ENCODE measurements at regions not wholly inside any gene's neighbourhood (a gene's known extent, or its start where the extent isn't known, plus 50 kb on each side); places are given as distances from the start of the nearest gene placed in this dataset.
A peak's percentile ranks its signal among the peaks of the same experiment; 100 is the strongest.
"Not testable (repeated sequence)": the region's sequence is repeated elsewhere in the genome, so short reads cannot be mapped to it uniquely, and the experiment has no call there.

DNA sequence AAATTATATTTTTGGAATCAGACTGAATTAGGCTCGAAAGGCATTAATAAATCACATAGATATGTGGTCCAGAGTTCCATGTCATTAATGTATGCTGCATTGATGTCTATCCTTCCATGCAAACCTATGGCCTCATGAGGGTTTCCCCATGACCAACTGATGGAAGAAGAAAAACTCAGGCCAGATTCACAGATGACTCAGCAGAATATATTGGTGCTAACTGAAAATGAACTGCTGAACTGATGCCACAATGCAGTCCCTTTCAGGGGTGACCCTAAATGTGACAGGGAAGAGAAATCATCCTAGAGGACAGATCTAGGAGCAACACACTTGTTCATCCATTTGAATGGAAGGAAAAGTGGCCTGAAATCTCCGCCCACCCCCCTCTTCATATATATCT is 110.5 kb upstream of the KCND3 start:
- DNase-seq (ENCODE audit: low spot score), result no peak

DNA sequence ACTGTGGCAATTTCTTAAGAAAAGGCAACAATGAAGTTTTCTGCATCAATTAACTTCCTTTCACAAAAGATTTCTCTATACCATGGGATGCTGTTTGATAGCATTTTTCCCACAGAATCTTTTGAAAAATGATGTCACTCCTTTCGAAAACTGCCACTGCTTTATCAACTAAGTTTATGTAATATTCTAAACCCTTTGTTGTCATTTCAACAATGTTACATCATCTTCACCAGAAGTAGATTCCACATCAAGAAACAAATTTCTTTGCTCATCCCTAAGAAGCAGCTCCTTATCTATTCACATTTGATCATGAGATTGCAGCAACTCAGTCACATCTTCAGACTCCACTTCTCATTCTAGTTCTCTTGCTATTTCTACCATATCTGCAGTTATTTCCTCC is 116.1 kb upstream of the KCND3 start:
- no peak for DNase-seq (ENCODE audit: low spot score)

DNA sequence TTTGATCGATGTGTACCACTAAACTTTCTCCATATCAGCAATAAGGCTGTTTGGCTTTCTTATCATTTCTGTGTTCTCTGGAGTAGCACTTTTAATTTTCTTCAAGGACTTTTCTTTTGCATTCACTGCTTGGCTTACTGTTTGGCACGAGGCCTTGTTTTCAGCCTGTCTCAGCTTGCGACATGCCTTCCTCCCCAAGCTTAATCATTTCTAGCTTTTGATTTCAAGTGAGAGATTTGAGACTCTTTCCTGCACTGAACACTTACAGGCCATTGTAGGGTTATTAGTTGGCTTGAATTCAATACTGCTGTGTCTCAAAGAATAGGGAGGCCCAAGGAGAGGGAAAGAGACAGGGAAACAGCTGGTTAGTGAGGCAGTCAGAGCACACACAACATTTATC is 120.6 kb upstream of the KCND3 start:
- no peak for DNase-seq (ENCODE audit: low spot score)

DNA sequence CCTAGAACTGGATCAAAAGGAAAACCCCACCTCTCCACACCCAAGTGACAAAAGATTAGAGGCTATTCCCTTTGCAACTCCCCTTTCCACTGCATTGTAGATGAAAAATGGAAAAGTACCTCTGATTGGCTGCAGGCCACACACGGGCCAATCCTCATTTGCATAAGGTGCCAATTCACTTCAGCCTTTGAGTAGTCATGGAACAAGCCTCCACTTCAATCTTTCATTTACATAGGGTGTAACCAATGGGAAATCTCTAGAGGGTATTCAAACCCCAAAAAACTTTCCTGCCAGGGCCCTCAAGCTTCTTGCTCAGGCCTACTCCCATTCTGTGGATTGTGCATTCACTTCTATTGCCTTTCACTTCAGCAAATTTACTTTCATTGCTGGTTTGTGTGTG is 122.3 kb upstream of the KCND3 start:
- no peak for DNase-seq (ENCODE audit: low spot score)

DNA sequence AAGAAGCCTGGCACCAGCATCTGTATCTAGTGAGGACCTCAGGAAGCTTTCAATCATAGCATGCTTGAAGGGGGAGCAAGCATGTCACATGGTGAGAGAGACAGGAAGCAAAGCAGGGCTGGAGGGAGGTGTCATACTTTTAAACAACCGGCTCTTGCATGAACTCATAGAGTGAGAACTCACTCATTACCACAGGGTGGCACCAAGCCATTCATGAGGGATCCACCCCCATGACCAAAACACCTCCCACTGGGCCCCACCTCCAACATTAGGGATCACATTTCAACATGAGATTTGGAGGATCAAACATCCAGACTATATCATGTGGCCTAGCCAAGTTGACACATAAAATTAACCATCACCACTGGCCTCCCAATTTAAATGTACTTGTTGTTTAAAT is 125.1 kb upstream of the KCND3 start:
- DNase-seq (ENCODE audit: low spot score), result peak; percentile 9

DNA sequence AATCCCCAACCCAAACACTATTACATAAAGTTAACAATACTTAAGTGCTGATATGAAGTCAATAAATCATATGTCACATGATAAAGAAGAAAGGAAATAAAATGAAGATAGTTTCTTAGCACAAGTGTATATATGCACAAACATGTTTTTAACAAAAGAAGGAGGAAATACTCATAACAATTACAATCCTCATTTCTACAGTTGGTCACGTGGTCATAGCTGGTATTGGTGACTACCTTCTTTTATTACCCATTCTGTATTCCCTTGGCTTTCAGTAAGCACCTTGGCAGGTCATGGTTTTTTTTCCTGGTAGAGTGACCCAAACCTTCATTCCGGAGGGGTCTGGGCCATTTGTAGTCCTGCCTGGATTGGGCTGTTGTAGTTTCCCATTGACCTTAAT is 137.1 kb upstream of the KCND3 start:
- DNase-seq (ENCODE audit: low spot score), result no peak

DNA sequence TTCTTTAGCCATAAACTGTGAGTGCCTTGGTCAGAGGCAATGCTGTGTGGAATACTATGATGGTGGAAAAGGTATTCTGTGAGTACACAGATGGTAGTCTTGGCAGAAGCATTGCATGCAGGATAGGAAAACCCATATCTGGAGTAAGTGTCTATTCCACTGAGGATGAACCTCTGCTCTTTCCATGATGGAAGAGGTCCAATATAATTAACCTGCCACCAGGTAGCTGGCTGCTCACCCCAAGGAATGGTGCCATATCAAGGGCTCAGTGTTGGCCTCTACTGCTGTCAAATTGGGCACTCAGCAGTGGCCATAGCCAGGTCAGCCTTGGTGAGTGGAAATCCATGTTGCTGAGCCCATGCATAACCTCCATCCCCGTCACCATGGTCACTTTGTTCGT is 138.1 kb upstream of the KCND3 start:
- not testable (repeated sequence) for DNase-seq (ENCODE audit: low spot score)

DNA sequence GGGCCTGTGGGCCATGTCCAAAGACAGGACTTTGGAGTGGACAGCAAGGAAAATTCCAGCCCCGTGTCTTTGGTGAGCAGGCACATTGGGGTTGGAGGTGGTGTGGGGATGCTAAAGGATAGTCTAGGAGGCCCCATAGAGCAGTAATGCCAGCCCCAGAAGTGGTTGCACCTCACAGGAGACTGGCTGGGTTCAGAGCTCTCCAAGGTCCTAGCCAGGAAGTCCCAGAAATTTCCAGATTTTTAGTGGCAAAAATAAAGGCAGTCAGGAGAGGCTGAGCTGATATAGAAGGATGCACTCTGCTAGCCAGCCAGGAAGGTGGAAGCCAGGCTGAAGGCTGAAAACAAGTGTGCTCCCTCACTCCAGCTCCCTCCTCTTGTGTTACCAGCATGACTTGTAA is 144.0 kb upstream of the KCND3 start:
- no peak for DNase-seq (ENCODE audit: low spot score)

DNA sequence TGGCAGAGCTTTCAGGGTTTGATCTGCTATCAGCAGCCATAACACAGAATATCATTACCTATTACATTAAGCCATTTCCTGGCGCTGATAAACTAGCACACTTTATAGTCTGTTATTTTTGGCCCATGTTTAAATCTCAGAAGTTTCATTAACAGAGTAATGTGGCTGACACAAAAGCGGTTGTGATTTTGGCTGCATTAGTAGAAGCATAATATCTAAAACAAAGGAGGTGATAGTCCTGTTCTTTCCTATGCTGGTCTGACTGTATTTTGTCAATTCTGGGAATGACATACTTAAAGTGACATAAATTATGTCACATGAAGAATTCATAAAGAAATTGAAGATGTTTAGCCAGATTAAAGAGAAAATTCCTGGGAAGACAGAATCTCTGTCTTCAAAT is 151.3 kb upstream of the KCND3 start:
- DNase-seq (ENCODE audit: low spot score), result no peak

DNA sequence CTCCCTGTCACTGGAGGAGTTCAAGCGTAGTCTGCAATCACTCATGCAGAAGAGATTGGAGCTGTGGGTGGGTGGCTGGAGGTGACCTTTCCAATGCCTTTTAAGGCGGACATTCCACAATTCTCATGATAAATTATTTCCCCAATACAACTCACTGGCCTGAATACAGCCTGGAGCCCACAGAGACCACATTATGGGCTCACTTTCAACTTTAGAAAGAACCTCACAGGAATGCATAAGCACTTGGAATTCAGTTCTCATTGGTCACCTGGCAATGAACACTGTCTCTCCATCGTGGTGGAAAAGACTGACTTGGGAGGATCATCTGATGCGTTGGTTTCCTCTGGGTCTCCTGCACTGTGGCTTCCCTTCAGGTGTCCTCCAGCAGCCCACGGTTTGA is 151.8 kb upstream of the KCND3 start:
- no peak for DNase-seq (ENCODE audit: low spot score)

DNA sequence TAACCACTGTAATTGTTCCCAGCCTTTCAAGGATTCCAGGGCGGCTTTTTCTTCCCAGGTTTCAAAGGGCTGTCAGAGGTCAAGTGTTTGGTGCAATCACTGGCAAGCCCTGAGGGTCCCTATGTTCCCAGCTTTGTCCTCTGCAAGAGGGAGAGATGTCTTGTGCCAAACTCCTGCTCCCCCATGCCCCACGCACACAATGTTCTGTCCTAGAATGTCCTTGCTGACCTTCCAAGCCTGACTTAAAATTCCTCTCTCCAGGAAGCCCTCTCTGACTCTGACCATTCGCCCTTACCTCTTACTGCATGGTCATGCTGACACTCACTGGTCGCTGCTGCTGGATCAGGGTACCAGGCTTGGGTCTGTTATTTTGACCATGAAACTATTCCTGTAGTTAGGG is 152.5 kb upstream of the KCND3 start:
- DNase-seq (ENCODE audit: low spot score), result no peak

DNA sequence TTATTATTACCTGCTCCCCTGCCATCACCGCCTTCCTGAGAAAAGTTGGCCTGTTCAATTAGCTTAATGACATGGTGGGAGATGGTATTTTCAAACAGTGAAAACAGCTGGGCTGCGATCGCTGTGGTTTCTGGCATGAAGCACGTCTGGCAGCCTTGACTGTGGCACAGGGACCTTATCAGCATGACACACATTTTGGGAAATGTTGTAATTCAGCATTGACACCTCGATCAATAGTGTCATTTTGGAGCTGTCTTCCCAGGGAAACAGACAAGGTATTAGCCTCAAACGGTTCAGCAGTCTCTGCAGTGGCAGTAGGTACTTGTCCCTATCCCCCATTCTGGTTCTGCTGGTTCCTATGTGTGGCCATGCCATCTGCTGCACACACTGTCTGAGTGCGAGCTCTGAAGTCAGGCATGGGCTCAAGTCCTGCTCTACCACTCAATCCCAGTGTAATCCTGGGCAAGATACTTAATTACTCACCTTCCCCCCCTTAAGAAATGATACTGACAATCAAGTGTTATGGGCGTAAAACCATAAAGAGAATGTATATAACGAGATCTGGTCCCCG is 154.5 kb upstream of the KCND3 start:
- DNase-seq (ENCODE audit: low spot score), result no peak

DNA sequence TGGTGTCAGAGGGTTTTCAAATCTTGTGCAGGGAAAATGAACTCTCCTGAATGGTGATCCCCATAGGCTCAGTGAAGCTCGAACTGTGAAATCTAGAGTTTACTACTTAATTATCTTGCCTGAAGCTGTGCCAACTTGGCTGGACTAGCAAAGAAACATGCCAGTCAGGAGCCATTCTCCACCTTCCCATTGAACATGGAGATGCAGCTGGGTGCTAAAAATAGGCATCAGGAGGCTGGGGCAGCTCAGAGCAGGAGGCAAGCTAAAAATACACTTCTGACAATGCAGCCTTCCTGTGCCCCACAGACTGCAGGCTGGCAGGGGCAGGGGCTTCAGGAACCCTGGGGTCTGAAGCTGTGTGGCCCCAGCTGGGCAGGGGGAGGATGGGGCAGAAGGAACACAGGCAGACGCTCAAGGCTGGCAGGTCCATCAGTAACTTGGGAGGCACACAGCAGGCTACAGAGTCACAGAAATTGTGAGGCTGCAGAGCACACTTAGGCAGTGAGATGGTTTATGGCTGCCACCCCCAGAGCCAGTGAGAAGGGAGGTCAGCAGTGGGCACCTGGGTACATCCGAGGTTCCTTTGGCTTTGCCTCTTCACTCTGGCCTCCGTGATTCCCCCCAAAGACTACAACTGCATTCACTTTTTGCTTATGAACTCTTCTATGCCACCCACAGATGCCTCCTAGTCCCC is 155.4 kb upstream of the KCND3 start:
- DNase-seq (ENCODE audit: low spot score), result no peak

DNA sequence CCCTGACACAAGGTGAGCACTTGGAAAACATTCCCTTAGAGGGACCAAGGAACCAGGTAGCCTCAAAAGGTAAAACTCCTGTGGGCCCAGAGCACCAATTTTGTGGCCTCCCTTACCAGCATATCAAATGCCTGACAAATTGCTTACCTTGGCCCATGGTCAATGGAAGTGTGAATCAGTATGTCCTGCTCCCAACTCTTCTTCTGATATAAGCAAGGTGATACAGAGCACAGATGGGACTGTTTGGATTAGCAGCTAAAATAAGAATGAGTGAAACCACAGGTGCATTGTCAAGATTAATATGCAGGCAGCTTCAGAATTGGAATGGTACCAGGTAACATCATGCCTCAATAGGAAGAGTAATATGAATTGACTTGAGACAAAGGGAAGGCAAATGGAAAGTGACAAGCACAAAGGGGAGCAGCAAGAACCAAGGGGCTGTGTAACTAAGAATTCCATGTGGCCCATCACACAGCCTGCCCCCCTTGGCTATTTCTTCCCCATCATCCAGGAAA is 156.8 kb upstream of the KCND3 start:
- DNase-seq (ENCODE audit: low spot score), result no peak

DNA sequence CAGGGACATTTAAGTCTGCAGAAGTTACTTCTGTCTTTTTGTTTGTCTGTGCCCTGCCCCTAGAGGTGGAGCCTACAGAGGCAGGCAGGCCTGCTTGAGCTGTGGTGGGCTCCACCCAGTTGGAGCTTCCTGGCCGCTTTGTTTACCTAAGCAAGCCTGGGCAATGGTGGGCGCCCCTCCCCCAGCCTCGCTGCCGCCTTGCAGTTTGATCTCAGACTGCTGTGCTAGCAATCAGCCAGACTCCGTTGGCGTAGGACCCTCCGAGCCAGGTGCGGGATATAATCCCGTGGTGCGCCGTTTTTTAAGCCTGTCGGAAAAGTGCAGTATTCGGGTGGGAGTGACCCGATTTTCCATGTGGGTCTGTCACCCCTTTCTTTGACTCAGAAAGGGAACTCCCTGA is 170.7 kb upstream of the KCND3 start:
- not testable (repeated sequence) for DNase-seq (ENCODE audit: low spot score)

DNA sequence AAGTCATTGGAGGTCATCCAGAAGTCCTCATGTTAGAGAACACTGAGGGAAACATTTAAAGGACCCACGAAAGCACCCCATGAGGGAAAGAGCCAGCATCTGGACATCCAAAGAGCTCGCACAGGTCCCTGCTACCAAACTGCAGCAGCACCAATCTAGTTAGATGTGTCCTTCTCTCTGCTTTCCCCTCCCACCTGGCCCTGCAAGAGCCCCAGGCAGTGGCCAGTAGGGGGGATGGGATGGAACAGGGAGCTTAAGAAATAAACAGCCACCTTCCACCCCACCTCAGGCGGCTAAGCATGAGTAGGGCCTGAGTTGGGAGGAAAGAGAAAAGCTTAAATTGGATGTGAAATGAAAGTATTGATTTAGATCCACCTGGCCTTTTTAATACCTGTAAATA is 175.9 kb upstream of the KCND3 start:
- DNase-seq (ENCODE audit: low spot score), result no peak

DNA sequence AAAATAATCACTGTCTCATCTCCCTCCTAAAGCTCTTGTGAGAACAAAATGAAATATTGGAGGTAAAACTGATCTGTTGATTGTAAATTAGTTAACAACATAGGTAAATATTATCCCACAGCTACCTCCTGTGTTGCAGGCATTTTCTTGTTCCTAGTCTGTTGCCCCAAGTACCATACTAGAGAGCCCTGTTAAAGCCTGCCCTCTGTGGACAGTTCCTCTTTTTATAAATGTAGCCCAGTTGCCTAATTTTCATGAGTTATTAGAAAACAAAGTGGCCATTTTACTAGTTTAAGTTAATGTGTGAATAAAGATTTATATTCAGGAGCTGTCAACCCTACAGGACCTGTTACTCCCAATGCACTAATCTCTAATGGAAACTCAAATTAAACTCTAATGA is 180.0 kb upstream of the KCND3 start:
- DNase-seq (ENCODE audit: low spot score), result no peak

DNA sequence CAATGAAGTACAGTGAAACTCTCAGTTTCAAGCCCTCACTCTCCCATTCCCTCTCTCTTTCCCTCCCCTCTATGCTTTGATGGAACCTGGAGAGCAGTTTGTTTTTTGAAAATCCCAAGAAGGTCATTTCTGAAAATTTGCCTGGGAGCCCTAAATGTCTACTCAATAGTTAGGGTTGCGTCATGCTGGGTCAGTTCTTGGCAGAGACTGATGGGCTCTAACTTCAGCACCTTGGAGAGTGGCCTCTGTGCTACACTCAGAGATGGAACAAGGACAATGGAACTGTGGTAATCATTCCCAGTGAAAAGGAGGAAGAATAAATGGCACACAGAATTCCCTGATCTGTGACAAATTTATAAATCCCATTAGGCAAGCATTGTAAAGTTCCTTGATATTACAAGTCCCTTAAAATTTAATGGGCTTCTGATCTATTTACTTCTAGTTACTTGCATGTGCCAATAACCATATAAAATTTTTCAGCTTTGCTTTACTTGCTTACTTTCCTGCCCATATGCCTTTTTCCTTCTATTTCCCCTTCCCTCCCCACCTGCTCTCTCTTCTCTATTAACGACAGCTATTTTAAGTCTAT is 182.9 kb upstream of the KCND3 start:
- DNase-seq (ENCODE audit: low spot score), result peak; percentile 21

DNA sequence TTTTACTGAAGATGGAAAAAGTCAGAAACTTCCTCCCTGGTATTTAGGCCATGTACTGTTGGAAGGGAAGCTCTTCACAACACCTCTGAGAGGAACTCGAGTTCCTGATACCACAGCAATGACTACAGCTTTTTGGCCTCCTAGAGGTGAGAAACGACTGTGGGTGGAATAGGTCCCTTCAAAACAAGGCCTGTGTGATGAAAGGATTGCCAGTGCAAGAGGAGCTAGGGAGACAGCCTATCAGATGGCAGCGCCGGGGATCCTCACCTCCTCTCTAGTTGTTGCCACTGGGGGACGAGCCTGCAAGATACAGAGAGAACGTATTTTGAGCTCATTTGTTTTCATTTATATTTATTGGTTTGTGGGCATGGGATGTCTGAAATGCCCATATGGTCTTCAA is 187.8 kb upstream of the KCND3 start:
- no peak for DNase-seq (ENCODE audit: low spot score)

DNA sequence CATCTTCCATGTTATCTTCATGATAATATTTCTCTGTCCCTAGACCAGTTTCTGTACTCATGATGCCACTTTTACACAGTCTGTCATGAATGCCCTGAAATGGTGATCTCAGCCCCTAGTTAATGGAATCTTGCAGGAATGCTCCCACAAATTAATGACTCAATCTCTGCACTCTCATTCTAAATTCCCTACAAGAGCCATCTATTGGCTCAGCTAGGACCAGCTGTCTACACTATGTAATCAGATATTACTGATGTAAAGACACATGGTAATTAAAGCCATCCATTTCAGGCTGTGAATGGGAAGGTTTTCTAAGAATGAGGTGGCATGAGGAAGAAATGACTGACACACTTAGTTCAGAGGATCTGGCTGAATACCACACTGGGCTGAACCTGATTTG is 199.1 kb upstream of the KCND3 start:
- DNase-seq (ENCODE audit: low spot score), result no peak

DNA sequence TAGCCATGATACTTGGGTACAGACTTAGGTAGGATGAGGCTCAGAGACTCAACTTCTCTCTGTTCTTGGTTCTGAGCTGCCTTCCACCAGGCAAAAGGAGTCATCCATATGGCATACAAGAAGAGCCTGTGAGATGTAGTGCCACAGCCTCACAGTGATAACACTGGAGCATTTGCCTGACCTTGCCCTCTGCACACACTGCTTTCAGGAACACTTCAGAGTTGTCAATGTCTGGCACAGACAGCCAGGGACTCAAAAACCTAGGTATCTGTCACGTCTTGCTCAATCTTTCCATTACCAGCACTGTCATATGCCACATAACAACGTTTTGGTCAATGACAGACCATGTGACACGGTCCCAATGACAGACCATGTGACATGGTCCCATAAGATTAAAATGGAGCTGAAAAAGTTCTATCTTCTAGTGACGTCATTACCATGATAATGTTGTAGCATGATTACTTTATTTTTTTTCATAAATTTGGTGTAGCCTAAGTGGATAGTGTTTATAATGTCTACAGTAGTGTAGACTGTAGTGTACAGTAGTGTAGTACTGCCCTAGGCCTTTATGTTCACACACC is 199.9 kb upstream of the CTTNBP2NL start:
- DNase-seq (ENCODE audit: low spot score), result no peak

DNA sequence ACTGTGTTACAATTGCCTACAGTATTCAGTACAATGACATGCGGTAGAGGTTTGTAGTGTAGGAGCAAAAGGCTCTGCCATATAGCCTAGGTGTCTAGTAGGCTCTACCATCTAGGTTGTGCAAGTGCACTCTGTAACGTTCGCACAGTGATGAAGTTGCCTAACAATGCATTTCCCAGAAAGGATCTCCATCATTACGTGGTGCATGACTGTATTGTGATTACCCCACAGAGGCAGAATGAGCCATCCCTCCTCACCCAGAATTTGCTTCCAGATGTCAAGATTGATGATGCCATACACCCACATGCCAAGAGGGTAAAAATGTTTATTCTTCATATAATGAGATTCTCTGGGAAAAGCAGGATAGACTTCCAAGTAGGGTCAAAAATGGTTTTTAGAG is 199.3 kb upstream of the CTTNBP2NL start:
- no peak for DNase-seq (ENCODE audit: low spot score)

DNA sequence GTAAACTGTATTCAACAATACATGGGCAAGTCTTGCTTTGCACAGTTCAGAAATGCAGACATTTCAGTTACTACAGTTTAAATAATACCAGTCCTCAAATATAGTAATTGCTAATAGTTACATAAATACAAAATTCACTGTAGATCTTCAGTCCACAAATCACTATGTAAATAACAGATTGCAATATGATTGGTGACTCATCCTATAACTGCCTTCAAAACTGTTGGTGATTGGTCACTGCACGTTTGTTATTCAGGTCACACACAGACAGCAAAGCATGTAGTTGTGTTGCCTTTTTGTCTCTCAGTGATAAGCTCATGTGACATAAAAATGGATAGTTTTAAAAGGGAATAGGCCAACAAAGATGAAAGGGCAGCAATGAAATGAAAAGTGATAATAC is 186.5 kb upstream of the CTTNBP2NL start:
- DNase-seq (ENCODE audit: low spot score), result no peak

Measured in SW480 (cell line).